ENCODE measurements at regions not wholly inside any gene's neighbourhood (a gene's known extent, or its start where the extent isn't known, plus 50 kb on each side); places are given as distances from the start of the nearest gene placed in this dataset.
A peak's percentile ranks its signal among the peaks of the same experiment; 100 is the strongest.

DNA sequence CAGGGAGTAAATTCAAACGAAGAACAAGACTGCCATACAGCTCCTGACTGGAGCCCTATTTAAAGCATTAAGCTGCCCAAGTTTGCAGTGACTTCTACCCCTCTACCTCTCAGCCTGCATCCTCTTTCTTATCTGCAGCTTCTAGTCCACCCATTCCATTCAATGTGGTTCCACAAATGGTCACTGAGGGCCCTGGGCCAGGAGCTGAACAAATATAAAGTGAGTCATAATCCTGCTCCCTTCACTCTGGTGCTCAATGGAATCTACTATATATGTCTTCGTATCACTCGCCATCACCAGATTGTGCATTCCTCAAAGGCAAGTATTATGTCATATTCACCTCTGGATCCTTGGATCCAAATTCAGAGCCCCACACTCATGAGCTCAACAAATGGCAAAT, 398.7 kb downstream of the BRINP2 start:
- ATAC-seq (ENCODE audit: low read depth) (no peak), DNase-seq (peak; percentile 6)
- H3K4ac ChIP-seq (ENCODE audit: low read depth, low read length): no peak overlapping the region
- H3K9me1 ChIP-seq (ENCODE audit: insufficient read depth, low read length): no peaks in the 10 kb centered on the region
- WGBS, 2 experiments (ENCODE audit: extremely low coverage in 2 of 2, insufficient read length in 1 of 2): no CpG with 5 or more reads among the region's 3 CpGs
- no peak overlapping the region for H3K4me2 ChIP-seq (ENCODE audit: low read depth, low read length)
- no peak overlapping the region for H4K91ac ChIP-seq (ENCODE audit: insufficient read depth, low read depth, low read length)
- H3K4me1 ChIP-seq (ENCODE audit: control insufficient read depth, insufficient read depth, low read length): no peaks in the 10 kb centered on the region
- H3K9me3 ChIP-seq (ENCODE audit: control insufficient read depth, insufficient read depth, low read length): no peaks in the 10 kb centered on the region
- H3K27me3 ChIP-seq (ENCODE audit: control insufficient read depth, insufficient read depth, low read length): no peaks in the 10 kb centered on the region
- no peak overlapping the region for H3K9ac ChIP-seq (ENCODE audit: low read depth, low read length)
- TF ChIP-seq FOS (IDR thresholded peaks at IDR 0.05; ENCODE audit: low read depth, low read length): no peak
- TF ChIP-seq, protein P1, sequence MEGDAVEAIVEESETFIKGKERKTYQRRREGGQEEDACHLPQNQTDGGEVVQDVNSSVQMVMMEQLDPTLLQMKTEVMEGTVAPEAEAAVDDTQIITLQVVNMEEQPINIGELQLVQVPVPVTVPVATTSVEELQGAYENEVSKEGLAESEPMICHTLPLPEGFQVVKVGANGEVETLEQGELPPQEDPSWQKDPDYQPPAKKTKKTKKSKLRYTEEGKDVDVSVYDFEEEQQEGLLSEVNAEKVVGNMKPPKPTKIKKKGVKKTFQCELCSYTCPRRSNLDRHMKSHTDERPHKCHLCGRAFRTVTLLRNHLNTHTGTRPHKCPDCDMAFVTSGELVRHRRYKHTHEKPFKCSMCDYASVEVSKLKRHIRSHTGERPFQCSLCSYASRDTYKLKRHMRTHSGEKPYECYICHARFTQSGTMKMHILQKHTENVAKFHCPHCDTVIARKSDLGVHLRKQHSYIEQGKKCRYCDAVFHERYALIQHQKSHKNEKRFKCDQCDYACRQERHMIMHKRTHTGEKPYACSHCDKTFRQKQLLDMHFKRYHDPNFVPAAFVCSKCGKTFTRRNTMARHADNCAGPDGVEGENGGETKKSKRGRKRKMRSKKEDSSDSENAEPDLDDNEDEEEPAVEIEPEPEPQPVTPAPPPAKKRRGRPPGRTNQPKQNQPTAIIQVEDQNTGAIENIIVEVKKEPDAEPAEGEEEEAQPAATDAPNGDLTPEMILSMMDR (conservative IDR thresholded peaks at IDR 0.05; ENCODE audit: low read depth, low read length): no peak
- TF ChIP-seq RAD21 (IDR thresholded peaks at IDR 0.05; ENCODE audit: low read length): no peak
- TF ChIP-seq, protein P2, sequence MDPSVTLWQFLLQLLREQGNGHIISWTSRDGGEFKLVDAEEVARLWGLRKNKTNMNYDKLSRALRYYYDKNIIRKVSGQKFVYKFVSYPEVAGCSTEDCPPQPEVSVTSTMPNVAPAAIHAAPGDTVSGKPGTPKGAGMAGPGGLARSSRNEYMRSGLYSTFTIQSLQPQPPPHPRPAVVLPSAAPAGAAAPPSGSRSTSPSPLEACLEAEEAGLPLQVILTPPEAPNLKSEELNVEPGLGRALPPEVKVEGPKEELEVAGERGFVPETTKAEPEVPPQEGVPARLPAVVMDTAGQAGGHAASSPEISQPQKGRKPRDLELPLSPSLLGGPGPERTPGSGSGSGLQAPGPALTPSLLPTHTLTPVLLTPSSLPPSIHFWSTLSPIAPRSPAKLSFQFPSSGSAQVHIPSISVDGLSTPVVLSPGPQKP (IDR thresholded peaks at IDR 0.05; ENCODE audit: borderline replicate concordance, low read depth, low read length): no peak
- no peak for TF ChIP-seq CHD1 (IDR thresholded peaks at IDR 0.05; ENCODE audit: low read depth, low read length)
- in situ Hi-C loops (cut with MboI; ENCODE audit: low sequenced_read_pairs): no loop called here
- intact Hi-C loops (cut with micrococcal nuclease): no loop called here
- H3K56ac ChIP-seq (ENCODE audit: extremely low read depth, insufficient read depth, low read length): no peak overlapping the region
- no peaks in the 10 kb centered on the region for H4K20me1 ChIP-seq (ENCODE audit: insufficient read depth, low read length)
- H2BK120ac ChIP-seq (ENCODE audit: low read depth, low read length): no peak overlapping the region
- POLR2A ChIA-PET (ENCODE audit: unreplicated experiment): no interaction called here
- no peaks in the 10 kb centered on the region for H3K36me3 ChIP-seq (ENCODE audit: control insufficient read depth, insufficient read depth, low read length)
- no peak overlapping the region for H2AK5ac ChIP-seq (ENCODE audit: low read depth, low read length)
- H3K14ac ChIP-seq (replicated peaks; ENCODE audit: low read depth, low read length): no peak overlapping the region
- H3K27ac ChIP-seq (ENCODE audit: insufficient read depth, low read length): no peak overlapping the region
- no peak overlapping the region for H3K4me3 ChIP-seq (ENCODE audit: insufficient read depth, low read depth, low read length)
- no peak overlapping the region for H2BK20ac ChIP-seq (ENCODE audit: low read depth, low read length)
- no peak overlapping the region for H2AK9ac ChIP-seq (replicated peaks; ENCODE audit: low read depth, low read length, poor library complexity)
- H4K5ac ChIP-seq (ENCODE audit: low read depth, low read length): no peak overlapping the region
- H2AFZ ChIP-seq (replicated peaks; ENCODE audit: low read length, poor library complexity): no peak overlapping the region
- H3K18ac ChIP-seq (ENCODE audit: low read depth, low read length): no peak overlapping the region
- H4K8ac ChIP-seq (ENCODE audit: low read depth in 2 of 2, low read length in 2 of 2): no peak overlapping the region
- H3K23ac ChIP-seq (ENCODE audit: low read depth, low read length): no peak overlapping the region
- no peak overlapping the region for H2BK5ac ChIP-seq (ENCODE audit: low read depth, low read length, poor library complexity, severe bottlenecking)
- CTCF ChIA-PET: no interaction called here
- no peaks in the 10 kb centered on the region for H3K79me1 ChIP-seq (ENCODE audit: low read depth in 1 of 2, low read length in 2 of 2)
- H2BK15ac ChIP-seq (ENCODE audit: low read depth, low read length): no peak overlapping the region
- dilution Hi-C loops (cut with HindIII; ENCODE audit: low sequenced_read_pairs, unreplicated experiment): no loop called here
- no TSS peak for BruUV-seq (replicated peaks)
